ENCODE measurements at regions not wholly inside any gene's neighbourhood (a gene's known extent, or its start where the extent isn't known, plus 50 kb on each side); places are given as distances from the start of the nearest gene placed in this dataset.

DNA sequence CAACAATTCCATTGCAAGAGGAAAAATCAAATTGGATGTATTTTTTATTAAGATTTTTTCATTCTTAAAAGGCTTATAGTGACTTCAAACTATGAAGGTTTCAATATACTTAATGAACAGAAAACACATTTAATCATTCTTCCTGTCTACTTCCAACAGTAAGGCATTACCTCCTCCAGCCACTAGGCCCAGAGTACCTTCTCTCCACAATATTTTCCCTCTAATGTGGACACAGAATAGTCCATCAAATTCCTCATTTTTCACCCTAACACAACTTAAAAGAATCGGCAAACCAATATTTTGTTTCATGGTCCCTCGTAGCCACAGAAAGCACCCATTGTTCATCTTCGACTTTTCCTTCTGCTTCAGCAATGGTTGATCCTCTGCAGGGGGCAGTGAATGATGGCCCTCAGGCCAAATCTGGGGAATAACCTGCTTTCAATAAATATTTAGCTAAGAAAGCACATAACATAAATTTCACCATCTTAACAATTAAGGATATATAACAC, 335.4 kb upstream of the ID4 start:
- TF ChIP-seq ZNF274 (IDR thresholded peaks at IDR 0.05; ENCODE audit: insufficient read depth, insufficient read length) (no peak), EZH2 (IDR thresholded peaks at IDR 0.05; ENCODE audit: borderline replicate concordance, control insufficient read depth, low read depth, low read length) (no peak), POLR2AphosphoS5 (IDR thresholded peaks at IDR 0.05; ENCODE audit: low read length) (no peak), EP300 (IDR thresholded peaks at IDR 0.05; ENCODE audit: borderline replicate concordance in 1 of 2, control insufficient read depth in 1 of 2, low read depth in 2 of 2, low read length in 2 of 2) (no peak), POLR2A (IDR thresholded peaks at IDR 0.05; ENCODE audit: low read depth, low read length) (no peak), ATF7 (IDR thresholded peaks at IDR 0.05; ENCODE audit: low read depth) (no peak), SP1 (IDR thresholded peaks at IDR 0.05; ENCODE audit: low read depth, low read length) (no peak), SMC3 (IDR thresholded peaks at IDR 0.05; ENCODE audit: borderline replicate concordance, low read length) (no peak), FOXK2 (IDR thresholded peaks at IDR 0.05) (no peak)
- TF ChIP-seq, protein P1, sequence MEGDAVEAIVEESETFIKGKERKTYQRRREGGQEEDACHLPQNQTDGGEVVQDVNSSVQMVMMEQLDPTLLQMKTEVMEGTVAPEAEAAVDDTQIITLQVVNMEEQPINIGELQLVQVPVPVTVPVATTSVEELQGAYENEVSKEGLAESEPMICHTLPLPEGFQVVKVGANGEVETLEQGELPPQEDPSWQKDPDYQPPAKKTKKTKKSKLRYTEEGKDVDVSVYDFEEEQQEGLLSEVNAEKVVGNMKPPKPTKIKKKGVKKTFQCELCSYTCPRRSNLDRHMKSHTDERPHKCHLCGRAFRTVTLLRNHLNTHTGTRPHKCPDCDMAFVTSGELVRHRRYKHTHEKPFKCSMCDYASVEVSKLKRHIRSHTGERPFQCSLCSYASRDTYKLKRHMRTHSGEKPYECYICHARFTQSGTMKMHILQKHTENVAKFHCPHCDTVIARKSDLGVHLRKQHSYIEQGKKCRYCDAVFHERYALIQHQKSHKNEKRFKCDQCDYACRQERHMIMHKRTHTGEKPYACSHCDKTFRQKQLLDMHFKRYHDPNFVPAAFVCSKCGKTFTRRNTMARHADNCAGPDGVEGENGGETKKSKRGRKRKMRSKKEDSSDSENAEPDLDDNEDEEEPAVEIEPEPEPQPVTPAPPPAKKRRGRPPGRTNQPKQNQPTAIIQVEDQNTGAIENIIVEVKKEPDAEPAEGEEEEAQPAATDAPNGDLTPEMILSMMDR (IDR thresholded peaks at IDR 0.05 in 2 of 3, conservative IDR thresholded peaks at IDR 0.05 in 1 of 3; ENCODE audit: control insufficient read depth in 2 of 3, extremely low read depth in 1 of 3, insufficient read depth in 1 of 3, low read depth in 3 of 3, low read length in 3 of 3) = no peak

All from GM12878 (cell line).